ENCODE measurements at regions not wholly inside any gene's neighbourhood (a gene's known extent, or its start where the extent isn't known, plus 50 kb on each side); places are given as distances from the start of the nearest gene placed in this dataset.

GRCh38 chr15:27669641-27670040 is 429.5 kb downstream of the OCA2 start (continued):
- TF ChIP-seq RCOR1 (IDR thresholded peaks at IDR 0.05; ENCODE audit: low read length) (no peak), REST (IDR thresholded peaks at IDR 0.05; ENCODE audit: low read depth, low read length) (no peak)

- CTCF ChIA-PET, result no interaction called here
These were observed 430.5 kb downstream of the OCA2 start for GRCh38 chr15:27668471-27669220.

More at GRCh38 chr15:27668471-27669220, 430.5 kb downstream of the OCA2 start:
- Histone ChIP-seq H3K79me2 (ENCODE audit: insufficient read depth) (no peaks in the 10 kb centered on the region), H3K27me3 (ENCODE audit: insufficient read depth) (no peaks in the 10 kb centered on the region), H3K4me2 (no peak overlapping the region), H3K36me3 (replicated peaks in 1 of 2; ENCODE audit: control insufficient read depth in 1 of 2, insufficient read depth in 2 of 2, low read length in 1 of 2) (no peaks in the 10 kb centered on the region), H3F3A (replicated peaks; ENCODE audit: insufficient read depth) (no peaks in the 10 kb centered on the region), H4K20me1 (ENCODE audit: insufficient read depth) (no peaks in the 10 kb centered on the region), H3K9me3 (no peaks in the 10 kb centered on the region), H3K4me3 (ENCODE audit: low read depth in 2 of 2, low read length in 1 of 2) (no peak overlapping the region), H3K4me1 (ENCODE audit: control insufficient read depth in 1 of 2, insufficient read depth in 2 of 2, low read depth in 1 of 2, low read length in 1 of 2) (no peaks in the 10 kb centered on the region), H3K9ac (no peak overlapping the region), H2AFZ (ENCODE audit: low read depth) (no peak overlapping the region), H3K9me2 (no peaks in the 10 kb centered on the region), H3K27ac (ENCODE audit: low read depth in 2 of 2, low read length in 1 of 2) (no peak overlapping the region)
- POLR2A ChIA-PET, result no interaction called here
- WGBS (ENCODE audit: low lambda C conversion rate), result 12% methylated on average over 8 of the region's 9 CpGs
- no peak for TF ChIP-seq TCF12 (IDR thresholded peaks at IDR 0.05)
- no peak for TF ChIP-seq TEAD4 (IDR thresholded peaks at IDR 0.05; ENCODE audit: borderline replicate concordance, insufficient read depth)
- TF ChIP-seq REST (IDR thresholded peaks at IDR 0.05; ENCODE audit: low read depth, low read length), result no peak
- TF ChIP-seq CHD2 (IDR thresholded peaks at IDR 0.05; ENCODE audit: low read length, partially characterized antibody), result no peak
- no peak for TF ChIP-seq RAD21 (IDR thresholded peaks at IDR 0.05; ENCODE audit: low read length)
- TF ChIP-seq ZBTB33 (IDR thresholded peaks at IDR 0.05; ENCODE audit: borderline replicate concordance, low read depth), result no peak
- TF ChIP-seq RCOR1 (IDR thresholded peaks at IDR 0.05; ENCODE audit: low read length), result no peak
- no peak for TF ChIP-seq ELF1 (IDR thresholded peaks at IDR 0.05)
- TF ChIP-seq SIN3A (IDR thresholded peaks at IDR 0.05; ENCODE audit: borderline replicate concordance, low read depth, low read length), result no peak
- TF ChIP-seq MXI1 (IDR thresholded peaks at IDR 0.05; ENCODE audit: low read depth, low read length), result no peak
- TF ChIP-seq, protein P1, sequence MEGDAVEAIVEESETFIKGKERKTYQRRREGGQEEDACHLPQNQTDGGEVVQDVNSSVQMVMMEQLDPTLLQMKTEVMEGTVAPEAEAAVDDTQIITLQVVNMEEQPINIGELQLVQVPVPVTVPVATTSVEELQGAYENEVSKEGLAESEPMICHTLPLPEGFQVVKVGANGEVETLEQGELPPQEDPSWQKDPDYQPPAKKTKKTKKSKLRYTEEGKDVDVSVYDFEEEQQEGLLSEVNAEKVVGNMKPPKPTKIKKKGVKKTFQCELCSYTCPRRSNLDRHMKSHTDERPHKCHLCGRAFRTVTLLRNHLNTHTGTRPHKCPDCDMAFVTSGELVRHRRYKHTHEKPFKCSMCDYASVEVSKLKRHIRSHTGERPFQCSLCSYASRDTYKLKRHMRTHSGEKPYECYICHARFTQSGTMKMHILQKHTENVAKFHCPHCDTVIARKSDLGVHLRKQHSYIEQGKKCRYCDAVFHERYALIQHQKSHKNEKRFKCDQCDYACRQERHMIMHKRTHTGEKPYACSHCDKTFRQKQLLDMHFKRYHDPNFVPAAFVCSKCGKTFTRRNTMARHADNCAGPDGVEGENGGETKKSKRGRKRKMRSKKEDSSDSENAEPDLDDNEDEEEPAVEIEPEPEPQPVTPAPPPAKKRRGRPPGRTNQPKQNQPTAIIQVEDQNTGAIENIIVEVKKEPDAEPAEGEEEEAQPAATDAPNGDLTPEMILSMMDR (IDR thresholded peaks at IDR 0.05), result no peak
- no peak for TF ChIP-seq RFX5 (IDR thresholded peaks at IDR 0.05; ENCODE audit: low read length)
- no peak for TF ChIP-seq MEF2A (IDR thresholded peaks at IDR 0.05; ENCODE audit: borderline replicate concordance, low read depth)
- TF ChIP-seq GABPA (IDR thresholded peaks at IDR 0.05; ENCODE audit: low read depth), result no peak
- no peak for TF ChIP-seq RXRA (IDR thresholded peaks at IDR 0.05; ENCODE audit: borderline replicate concordance, low read depth)
- no peak for TF ChIP-seq TAF1 (IDR thresholded peaks at IDR 0.05; ENCODE audit: borderline replicate concordance, low read depth, low read length)
- TF ChIP-seq EZH2phosphoT487 (IDR thresholded peaks at IDR 0.05; ENCODE audit: borderline replicate concordance, low read depth), result no peak
- DNase-seq, result no peak
